NCI-H1930 (cell line): ENCODE measurements at regions not wholly inside any gene's neighbourhood (a gene's known extent, or its start where the extent isn't known, plus 50 kb on each side); places are given as distances from the start of the nearest gene placed in this dataset.

ENCODE experiments used
- DNase-seq, 2 experiments: peaks; one replicate each; lab custom pipeline; 2025; lab: John Stamatoyannopoulos, UW

- DNase-seq: no peak
Measured at GRCh38 chr20:22315073-22315472, 269.3 kb downstream of the FOXA2 start.

GRCh38 chr20:22312744-22313346, 271.5 kb downstream of the FOXA2 start:
- DNase-seq: peak in 1 of 2 experiments; percentile 31

- no peak for DNase-seq
Measured at GRCh38 chr20:22308934-22309333, 275.4 kb downstream of the FOXA2 start.

- no peak for DNase-seq
Measured at GRCh38 chr20:22307409-22307808, 277.0 kb downstream of the FOXA2 start.

- DNase-seq: no peak
Measured at GRCh38 chr20:22305381-22305780, 279.0 kb downstream of the FOXA2 start.

- DNase-seq: no peak
Measured at GRCh38 chr20:22303523-22303922, 280.8 kb downstream of the FOXA2 start.

GRCh38 chr20:22302039-22302438, 282.3 kb downstream of the FOXA2 start:
- DNase-seq: no peak

- no peak for DNase-seq
Measured at GRCh38 chr20:22293886-22294285, 290.5 kb downstream of the FOXA2 start.

- no peak for DNase-seq
Measured at GRCh38 chr20:22289442-22289841, 294.9 kb downstream of the FOXA2 start.

- DNase-seq: no peak
Measured at GRCh38 chr20:22288957-22289356, 295.4 kb downstream of the FOXA2 start.

- no peak for DNase-seq
Measured at GRCh38 chr20:22288156-22288555, 296.2 kb downstream of the FOXA2 start.

- no peak for DNase-seq
Measured at GRCh38 chr20:22285555-22285954, 298.8 kb downstream of the FOXA2 start.

- DNase-seq: no peak
Measured at GRCh38 chr20:22282696-22283095, 301.7 kb downstream of the FOXA2 start.

- DNase-seq: no peak
Measured at GRCh38 chr20:22274330-22274729, 310.0 kb downstream of the FOXA2 start.

- DNase-seq: no peak
Measured at GRCh38 chr20:22268675-22269074, 315.7 kb downstream of the FOXA2 start.

GRCh38 chr20:22264917-22265316, 319.5 kb downstream of the FOXA2 start:
- no peak for DNase-seq

- DNase-seq: no peak
Measured at GRCh38 chr20:22260506-22260905, 323.9 kb downstream of the FOXA2 start.

GRCh38 chr20:22257912-22258311, 326.5 kb downstream of the FOXA2 start:
- no peak for DNase-seq

- no peak for DNase-seq
Measured at GRCh38 chr20:22248051-22248667, 336.2 kb downstream of the FOXA2 start.

GRCh38 chr20:22245139-22245538, 339.2 kb downstream of the FOXA2 start:
- no peak for DNase-seq

- DNase-seq: no peak
Measured at GRCh38 chr20:22243067-22243466, 341.3 kb downstream of the FOXA2 start.

- no peak for DNase-seq
Measured at GRCh38 chr20:22241609-22242008, 342.8 kb downstream of the FOXA2 start.

GRCh38 chr20:22232923-22233322, 351.4 kb downstream of the FOXA2 start:
- no peak for DNase-seq

GRCh38 chr20:22232473-22232872, 351.9 kb downstream of the FOXA2 start:
- DNase-seq: no peak
